Cardiac fibroblast (primary cell): ENCODE measurements at regions not wholly inside any gene's neighbourhood (a gene's known extent, or its start where the extent isn't known, plus 50 kb on each side); places are given as distances from the start of the nearest gene placed in this dataset.

Experiments
- DNase-seq, 2 donors: peaks; one replicate each; pipeline versions ENCODE4 v3.0.0 to v3.0.0-alpha.2; 2010; ENCODE audit warnings: low read depth in 2 of 2
- H3K4me3 ChIP-seq, 2 donors: replicated peaks in 1 of 2; 1 replicate in 1 of 2; 2 replicates in 1 of 2; pipeline ENCODE4 v1.5.1; 2011; ENCODE audit warnings: low read depth in 2 of 2, low read length in 2 of 2, mild to moderate bottlenecking in 2 of 2, moderate library complexity in 1 of 2
- TF ChIP-seq, protein P1 (sequence below): IDR thresholded peaks from one replicate; pipeline ENCODE4 v1.5.1; 2011; ENCODE audit warnings: low read depth, mild to moderate bottlenecking, low read length, inconsistent platforms

DNA sequence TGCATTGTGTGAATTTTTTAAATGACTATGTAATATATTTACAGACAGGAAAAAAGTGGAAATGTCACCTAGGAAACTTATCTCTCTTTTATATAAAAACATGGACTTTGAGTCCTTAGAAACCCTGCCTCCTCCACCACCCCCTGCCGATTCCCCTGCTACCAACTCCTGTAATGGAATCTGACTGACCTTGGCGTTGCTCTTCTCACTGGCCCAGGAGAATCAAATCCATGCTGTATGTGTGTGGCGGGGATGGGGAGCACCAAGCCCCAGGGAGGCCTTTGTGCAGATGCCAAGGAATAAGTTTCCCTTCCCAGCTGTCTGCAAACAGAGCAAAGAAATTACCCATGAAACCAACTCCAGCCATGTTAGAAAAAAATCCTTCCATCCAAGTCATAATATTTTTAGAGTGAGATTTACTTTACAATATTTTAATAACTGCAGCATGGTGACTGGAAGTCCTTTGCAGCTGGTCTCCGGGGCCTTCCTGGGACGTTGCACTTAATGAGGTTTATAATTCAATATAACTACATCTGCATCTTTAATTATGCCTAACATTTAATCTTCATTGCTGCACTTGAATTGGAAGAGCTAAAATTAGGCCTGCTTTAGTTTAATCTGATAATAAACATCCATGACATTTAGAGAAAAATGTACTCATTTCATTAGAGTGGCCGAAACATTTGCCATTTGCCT, 111.4 kb upstream of the CACUL1 start:
- H3K4me3 ChIP-seq = no peak overlapping the region

DNA sequence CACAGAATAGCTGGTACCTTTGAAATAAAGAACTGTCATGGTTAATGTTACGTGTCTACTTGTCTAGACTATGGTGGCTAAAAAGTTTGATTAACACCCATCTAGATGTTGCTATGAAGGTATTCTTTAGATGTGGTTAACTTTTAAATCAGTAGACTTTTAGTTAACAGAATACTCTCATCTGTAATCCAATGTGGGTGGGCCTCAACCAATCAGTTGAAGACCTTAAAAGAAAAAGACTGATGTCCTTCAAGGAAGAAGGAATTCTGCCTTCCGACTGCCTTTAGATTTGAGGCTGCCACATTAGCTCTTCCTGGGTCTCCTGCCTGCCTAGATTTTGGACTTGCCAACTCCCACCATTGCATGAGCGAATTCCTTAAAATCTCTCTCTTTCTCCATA, 113.0 kb upstream of the CACUL1 start:
- no peak for DNase-seq
- TF ChIP-seq, protein P1, sequence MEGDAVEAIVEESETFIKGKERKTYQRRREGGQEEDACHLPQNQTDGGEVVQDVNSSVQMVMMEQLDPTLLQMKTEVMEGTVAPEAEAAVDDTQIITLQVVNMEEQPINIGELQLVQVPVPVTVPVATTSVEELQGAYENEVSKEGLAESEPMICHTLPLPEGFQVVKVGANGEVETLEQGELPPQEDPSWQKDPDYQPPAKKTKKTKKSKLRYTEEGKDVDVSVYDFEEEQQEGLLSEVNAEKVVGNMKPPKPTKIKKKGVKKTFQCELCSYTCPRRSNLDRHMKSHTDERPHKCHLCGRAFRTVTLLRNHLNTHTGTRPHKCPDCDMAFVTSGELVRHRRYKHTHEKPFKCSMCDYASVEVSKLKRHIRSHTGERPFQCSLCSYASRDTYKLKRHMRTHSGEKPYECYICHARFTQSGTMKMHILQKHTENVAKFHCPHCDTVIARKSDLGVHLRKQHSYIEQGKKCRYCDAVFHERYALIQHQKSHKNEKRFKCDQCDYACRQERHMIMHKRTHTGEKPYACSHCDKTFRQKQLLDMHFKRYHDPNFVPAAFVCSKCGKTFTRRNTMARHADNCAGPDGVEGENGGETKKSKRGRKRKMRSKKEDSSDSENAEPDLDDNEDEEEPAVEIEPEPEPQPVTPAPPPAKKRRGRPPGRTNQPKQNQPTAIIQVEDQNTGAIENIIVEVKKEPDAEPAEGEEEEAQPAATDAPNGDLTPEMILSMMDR = no peak
- H3K4me3 ChIP-seq = no peak overlapping the region

More for the DNA sequence above, 111.4 kb upstream of the CACUL1 start:
- TF ChIP-seq, protein P1 = no peak
- no peak for DNase-seq

- no peak overlapping the region for H3K4me3 ChIP-seq
- peak in 1 of 2 donors; percentile 17 for DNase-seq
- TF ChIP-seq, protein P1 = no peak
Measured at GRCh38 chr10:118868589-118868988, 113.8 kb upstream of the CACUL1 start.

DNA sequence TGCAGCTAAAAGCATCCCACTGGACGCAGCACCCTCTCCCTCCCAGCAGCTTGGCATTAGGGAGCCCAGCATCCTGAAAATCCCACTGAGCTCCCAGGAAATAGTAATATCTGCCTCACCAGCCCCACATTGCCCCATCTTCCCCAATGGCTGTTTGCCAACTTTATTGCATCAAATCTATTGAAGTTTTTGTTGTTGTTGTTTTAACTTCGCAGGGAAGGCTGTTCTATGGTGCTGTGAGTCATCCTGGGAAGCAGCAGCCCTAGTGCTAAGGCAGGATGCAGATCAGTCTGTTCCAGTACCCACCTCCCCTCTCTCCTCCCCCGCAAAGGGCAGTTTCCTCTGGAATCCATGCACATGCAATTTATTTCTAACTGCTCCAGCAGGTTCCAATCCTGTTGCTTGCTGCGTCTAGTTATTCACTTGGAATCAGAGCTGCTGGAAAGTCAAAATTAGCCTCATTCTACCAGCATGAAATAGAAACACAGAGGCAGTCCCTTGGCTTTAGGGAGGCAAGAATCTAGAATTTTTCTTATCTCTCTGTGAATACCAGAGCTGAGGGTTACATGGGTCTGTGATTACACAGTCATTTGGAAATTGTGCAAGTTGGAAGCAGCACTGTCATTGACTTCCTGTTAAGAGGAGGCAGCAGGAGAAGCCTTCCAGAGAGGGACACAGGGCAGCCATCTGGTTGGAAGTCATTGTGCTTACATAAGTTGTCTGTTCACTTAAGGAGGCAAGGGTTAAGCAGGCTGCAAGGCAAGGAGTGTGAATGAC, 115.9 kb upstream of the CACUL1 start:
- TF ChIP-seq, protein P1 = no peak
- DNase-seq = peak; percentile 92 to 97
- no peak overlapping the region for H3K4me3 ChIP-seq

DNA sequence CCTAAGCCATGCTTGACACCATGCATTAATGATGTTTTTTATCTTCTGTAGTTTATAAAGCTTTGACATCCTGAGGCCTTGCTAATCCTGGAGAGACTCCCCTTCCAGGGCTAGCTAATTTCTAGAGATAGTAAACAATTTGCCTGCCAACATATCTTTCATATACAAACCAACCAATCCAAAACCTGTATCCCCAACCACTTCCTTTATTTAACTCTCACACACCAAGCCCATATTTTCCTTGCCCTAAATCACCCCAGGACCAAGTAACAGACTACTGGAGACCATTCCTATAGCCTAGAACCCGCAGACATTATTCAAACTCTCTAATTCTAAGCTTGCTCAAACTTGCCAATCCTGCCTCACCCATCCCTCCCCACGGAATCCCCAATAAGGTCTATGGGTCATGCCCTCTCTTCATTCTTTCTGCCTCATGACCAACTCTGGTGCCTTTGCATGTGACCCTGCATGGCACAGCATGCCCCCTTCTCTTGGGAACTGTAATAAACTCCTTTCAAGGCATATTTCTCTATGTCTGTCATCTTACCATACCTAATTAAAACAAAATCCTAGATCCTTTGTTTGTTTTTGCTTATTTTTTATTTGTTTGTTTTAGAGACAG, 116.6 kb upstream of the CACUL1 start:
- DNase-seq = no peak
- TF ChIP-seq, protein P1 = no peak

GRCh38 chr10:118873091-118873737, 118.4 kb upstream of the CACUL1 start:
- TF ChIP-seq, protein P1 = no peak
- H3K4me3 ChIP-seq = no peak overlapping the region
- peak; percentile 56 to 64 for DNase-seq

More for the DNA sequence above, 116.6 kb upstream of the CACUL1 start:
- H3K4me3 ChIP-seq = no peak overlapping the region
